GM12878 (cell line): ENCODE measurements at regions not wholly inside any gene's neighbourhood (a gene's known extent, or its start where the extent isn't known, plus 50 kb on each side); places are given as distances from the start of the nearest gene placed in this dataset.

ENCODE experiments used
- ATAC-seq: fragments of 200-7000 bp; cut with Tn5 transposase; 3 replicates; pipeline ENCODE4 v1.9.1; 2020; ENCODE audit warnings: mild to moderate bottlenecking, moderate library complexity
- BruUV-seq: library from RNA; stranded (reverse); fragments of 400-500 nt; replicated peaks from 2 replicates; lab custom pipeline; 2021; lab: Mats Ljungman, UMichigan
- CTCF ChIA-PET: fragments of 300-600 bp; sonication (Branson Sonifier 250); formaldehyde crosslinking; extraction: SDS; loops from one replicate; lab custom pipeline; 2021; ENCODE audit warnings: inconsistent platforms; lab: Yijun Ruan, JAX
- POLR2A ChIA-PET: fragments of 350-600 bp; formaldehyde crosslinking; extraction: SDS; loops from one replicate; lab custom pipeline; 2021; ENCODE audit warnings: inconsistent platforms; lab: Charles Lee
- RAD21 ChIA-PET: fragments of 300-600 bp; sonication (Branson Sonifier 250); formaldehyde crosslinking; loops from one replicate; lab custom pipeline; 2023; ENCODE audit warnings: antibody characterized with exemption; ENCODE audit not compliant: unreplicated experiment; lab: Charles Lee
- SMC1A ChIA-PET: fragments of 300-600 bp; sonication (Branson Sonifier 250); formaldehyde crosslinking; loops from one replicate; lab custom pipeline; 2023; ENCODE audit not compliant: unreplicated experiment, uncharacterized antibody; lab: Charles Lee
- DNase-seq: peaks from one replicate; pipeline ENCODE4 v3.0.0-alpha.2; 2011; ENCODE audit warnings: low read depth, low spot score
- FAIRE-seq: peaks from 3 replicates; lab custom pipeline; 2011; peaks lifted over from hg19 to GRCh38; lab: Jason Lieb, UNC
- H2AFZ ChIP-seq: 2 replicates; pipeline ENCODE4 v1.6.0; 2011; ENCODE audit warnings: low read depth, low read length, control low read depth; ENCODE audit not compliant: control insufficient read depth
- H3K27ac ChIP-seq: 2 replicates; pipeline ENCODE4 v1.5.1; 2011; ENCODE audit warnings: control low read depth; ENCODE audit not compliant: control insufficient read depth, insufficient read depth
- H3K27me3 ChIP-seq, 2 experiments: replicated peaks in 1 of 2; 2 replicates each; pipeline versions ENCODE4 v1.6.0 to v1.6.1; 2011; ENCODE audit warnings: low read length in 1 of 2; ENCODE audit not compliant: control insufficient read depth in 2 of 2, insufficient read depth in 2 of 2
- H3K36me3 ChIP-seq, 2 experiments: 2 replicates each; pipeline ENCODE4 v1.5.1; 2011; ENCODE audit warnings: low read length in 1 of 2; ENCODE audit not compliant: control insufficient read depth in 2 of 2, insufficient read depth in 2 of 2
- H3K4me1 ChIP-seq: 2 replicates; pipeline ENCODE4 v1.6.1; 2011; ENCODE audit warnings: mild to moderate bottlenecking, low read length, moderate library complexity, mixed read lengths; ENCODE audit not compliant: control insufficient read depth, insufficient read depth
- H3K4me2 ChIP-seq: 2 replicates; pipeline ENCODE4 v1.6.0; 2011; ENCODE audit warnings: control low read depth; ENCODE audit not compliant: control insufficient read depth, insufficient read depth
- H3K4me3 ChIP-seq: fragments of 200-600 bp; sonication (generic); 2 replicates; pipeline ENCODE4 v1.5.1; 2016
- H3K79me2 ChIP-seq: 2 replicates; pipeline ENCODE4 v1.6.0; 2011; ENCODE audit warnings: low read length; ENCODE audit not compliant: control insufficient read depth, insufficient read depth
- H3K9ac ChIP-seq: 2 replicates; pipeline ENCODE4 v1.8.0; 2011; ENCODE audit warnings: low read length, control low read depth, mixed read lengths; ENCODE audit not compliant: control insufficient read depth, insufficient read depth
- H3K9me3 ChIP-seq: replicated peaks from 3 replicates; pipeline ENCODE4 v1.5.1; 2011; ENCODE audit warnings: mild to moderate bottlenecking, low read length; ENCODE audit not compliant: control insufficient read depth, insufficient read depth
- H4K20me1 ChIP-seq: 2 replicates; pipeline ENCODE4 v1.6.0; 2011; ENCODE audit not compliant: control insufficient read depth, insufficient read depth
- BHLHE40 ChIP-seq, 2 experiments: fragments of 450-650 bp in 1 of 2; IDR thresholded peaks; 2 replicates each; pipeline ENCODE4 v1.6.1; 2011 to 2017; ENCODE audit warnings: low read depth in 2 of 2, borderline replicate concordance in 1 of 2, improper control_type of control experiment in 1 of 2, low read length in 1 of 2, mild to moderate bottlenecking in 1 of 2
- CBX5 ChIP-seq: sonication (generic); IDR thresholded peaks from 2 replicates; pipeline ENCODE4 v1.6.1; 2016; ENCODE audit warnings: low read depth, moderate library complexity, mild to moderate bottlenecking, inconsistent platforms
- CHD4 ChIP-seq: fragments of 200-600 bp; sonication (generic); IDR thresholded peaks from 2 replicates; pipeline ENCODE4 v1.6.1; 2016; ENCODE audit warnings: mild to moderate bottlenecking
- CREM ChIP-seq: IDR thresholded peaks from 2 replicates; pipeline ENCODE4 v1.6.1; 2014; ENCODE audit warnings: antibody characterized with exemption, low read depth
- ESRRA ChIP-seq: IDR thresholded peaks from 2 replicates; pipeline ENCODE4 v1.6.1; 2012; ENCODE audit warnings: mild to moderate bottlenecking, low read length, improper control_type of control experiment
- FOS ChIP-seq: IDR thresholded peaks from 3 replicates; pipeline ENCODE4 v1.6.1; 2011; ENCODE audit warnings: borderline replicate concordance; ENCODE audit not compliant: insufficient read length; ENCODE audit errors: extremely low read depth
- KAT2A ChIP-seq: conservative IDR thresholded peaks from 2 replicates; pipeline ENCODE4 v1.6.1; 2011; ENCODE audit warnings: low read depth, low read length; ENCODE audit not compliant: control insufficient read depth
- MTA3 ChIP-seq: IDR thresholded peaks from 2 replicates; pipeline ENCODE4 v1.6.1; 2012; ENCODE audit warnings: low read length, inconsistent platforms, borderline replicate concordance
- NFIC ChIP-seq: IDR thresholded peaks from 2 replicates; pipeline ENCODE4 v1.6.1; 2012; ENCODE audit warnings: low read depth, mild to moderate bottlenecking, inconsistent platforms, low read length, moderate library complexity
- NFXL1 ChIP-seq: fragments of 450-650 bp; IDR thresholded peaks from 2 replicates; pipeline ENCODE4 v1.6.1; 2017; ENCODE audit warnings: antibody characterized with exemption, mild to moderate bottlenecking, borderline replicate concordance
- PML ChIP-seq: IDR thresholded peaks from 2 replicates; pipeline ENCODE4 v1.6.1; 2012; ENCODE audit warnings: low read length, inconsistent platforms
- RBBP5 ChIP-seq: fragments of 200-600 bp; sonication (generic); conservative IDR thresholded peaks from 2 replicates; pipeline ENCODE4 v1.6.1; 2016
- RFX5 ChIP-seq: IDR thresholded peaks from 2 replicates; pipeline ENCODE4 v1.6.1; 2011; ENCODE audit warnings: low read depth, low read length, improper control_type of control experiment
- SREBF2 ChIP-seq: IDR thresholded peaks from 2 replicates; pipeline ENCODE4 v1.6.1; 2012; ENCODE audit warnings: mild to moderate bottlenecking, low read length
- ZNF274 ChIP-seq: IDR thresholded peaks from one replicate; pipeline ENCODE4 v1.8.0; 2011; ENCODE audit not compliant: insufficient read length, insufficient read depth
- ZZZ3 ChIP-seq: IDR thresholded peaks from 2 replicates; pipeline ENCODE4 v1.6.1; 2011; ENCODE audit warnings: low read depth; ENCODE audit not compliant: control insufficient read depth, insufficient read length
- WGBS: methylation state at CpG from one replicate; pipeline ENCODE4 v1.1.6; 2016; ENCODE audit warnings: low lambda C conversion rate; ENCODE audit not compliant: insufficient replicate concordance, insufficient coverage; ENCODE audit errors: missing lambda C conversion rate; 5-methylcytosine and 5-hydroxymethylcytosine counted together
- in situ Hi-C: fragments of 300-500 bp; cut with MboI; formaldehyde crosslinking; loops from 9 replicates; pipeline ENCODE4 v1.14.3; 2018; ENCODE audit warnings: mixed read lengths
- intact Hi-C: fragments of 100-400 bp; cut with micrococcal nuclease; formaldehyde crosslinking; loops from one replicate; pipeline ENCODE4 v1.14.2; 2022; ENCODE audit not compliant: unreplicated experiment
- TF ChIP-seq, protein P1 (sequence below): fragments of 450-650 bp; formaldehyde crosslinking; IDR thresholded peaks from 2 replicates; pipeline ENCODE4 v1.4.0; 2022; ENCODE audit warnings: mild to moderate bottlenecking, moderate library complexity
- TF ChIP-seq, protein P2 (sequence below): fragments of 450-650 bp; IDR thresholded peaks from 2 replicates; pipeline ENCODE4 v1.6.1; 2018; ENCODE audit warnings: mild to moderate bottlenecking, low read depth, moderate library complexity; ENCODE audit not compliant: partially characterized antibody
- TF ChIP-seq, protein P3 (sequence below): IDR thresholded peaks from 2 replicates; pipeline ENCODE4 v1.6.1; 2012; ENCODE audit warnings: low read depth, low read length, improper control_type of control experiment

DNA sequence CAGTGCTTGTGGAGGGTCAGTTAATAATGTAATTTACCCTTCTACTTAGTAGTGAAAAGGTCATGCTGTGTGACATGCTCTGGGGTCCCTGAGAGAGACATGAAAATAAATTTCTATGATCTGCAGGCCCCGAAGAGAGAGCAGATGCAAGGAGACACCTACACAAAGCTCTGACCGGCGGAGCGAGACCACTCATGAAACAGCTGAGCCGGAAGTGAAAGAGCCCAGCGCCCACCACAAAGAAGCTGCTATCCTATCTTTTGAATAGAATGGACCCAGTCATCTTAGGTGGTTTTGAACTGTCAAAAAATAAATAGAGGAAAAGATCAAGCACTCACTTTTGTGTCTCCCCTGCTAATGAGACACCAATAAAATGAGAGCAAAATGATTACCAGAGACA is 190.0 kb downstream of the MED10 start:
- H4K20me1 ChIP-seq = no peaks in the 10 kb centered on the region
- BruUV-seq = no TSS peak
- no peaks in the 10 kb centered on the region; the same call in 2 of the 3 replicates for H3K9me3 ChIP-seq
- ATAC-seq (peak; percentile 98), DNase-seq (peak; percentile 55), FAIRE-seq (peak; percentile 71)
- CTCF ChIA-PET = interaction anchor here (0.7 to 3.4 kb wide), 7 partner anchors 11 to 187 kb away, joined by 3 to 10 read pairs (median 4); no protein-coding TSS in a partner anchor
- RAD21 ChIA-PET = interaction anchor here (0.7 to 3.6 kb wide), 11 partner anchors 12 to 296 kb away, joined by 3 to 16 read pairs (median 3); no protein-coding TSS in a partner anchor
- H3K4me2 ChIP-seq = peak overlapping the region; percentile 67
- peak overlapping the region; percentile 37; the same call in 1 of the 2 replicates for H3K4me3 ChIP-seq
- in situ Hi-C loops (loop anchor here (10.0 kb wide), 1 partner anchor 546 kb away; no protein-coding TSS in a partner anchor), intact Hi-C loops (loop anchor here (5.0 kb wide), 1 partner anchor 76 kb away; no protein-coding TSS in a partner anchor)
- SMC1A ChIA-PET = interaction anchor here (0.5 to 3.8 kb wide), 20 partner anchors 10 to 547 kb away, joined by 3 to 19 read pairs (median 3); no protein-coding TSS in a partner anchor
- H3K4me1 ChIP-seq = peaks cover 18% of the 10 kb centered on the region
- H3K9ac ChIP-seq = no peak overlapping the region
- POLR2A ChIA-PET = interaction anchor here (0.7 kb wide), 1 partner anchor 85 kb away, joined by 4 read pairs; no protein-coding TSS in a partner anchor
- H2AFZ ChIP-seq = no peak overlapping the region
- WGBS = 0% methylated on average over 6 of the region's 6 CpGs
- H3K79me2 ChIP-seq = no peaks in the 10 kb centered on the region
- H3K27me3 ChIP-seq = no peaks in the 10 kb centered on the region
- H3K27ac ChIP-seq = peak overlapping the region; percentile 43
- H3K36me3 ChIP-seq = no peaks in the 10 kb centered on the region
- TF ChIP-seq PML = 0 out of 2 replicates have a peak, but pooled peaks have one; percentile 29
- peak; percentile 51 for TF ChIP-seq CREM
- TF ChIP-seq NFXL1 = no peak
- no peak for TF ChIP-seq ZZZ3
- no peak for TF ChIP-seq RFX5
- TF ChIP-seq ESRRA = no peak
- no peak for TF ChIP-seq FOS
- TF ChIP-seq SREBF2 = no peak
- peak; percentile 30 to 52; a peak in 2 of 4 replicates for TF ChIP-seq BHLHE40 (IDR thresholded peaks at IDR 0.05; ENCODE audit: borderline replicate concordance in 1 of 2, low read depth in 2 of 2, low read length in 1 of 2)
- TF ChIP-seq, protein P1, sequence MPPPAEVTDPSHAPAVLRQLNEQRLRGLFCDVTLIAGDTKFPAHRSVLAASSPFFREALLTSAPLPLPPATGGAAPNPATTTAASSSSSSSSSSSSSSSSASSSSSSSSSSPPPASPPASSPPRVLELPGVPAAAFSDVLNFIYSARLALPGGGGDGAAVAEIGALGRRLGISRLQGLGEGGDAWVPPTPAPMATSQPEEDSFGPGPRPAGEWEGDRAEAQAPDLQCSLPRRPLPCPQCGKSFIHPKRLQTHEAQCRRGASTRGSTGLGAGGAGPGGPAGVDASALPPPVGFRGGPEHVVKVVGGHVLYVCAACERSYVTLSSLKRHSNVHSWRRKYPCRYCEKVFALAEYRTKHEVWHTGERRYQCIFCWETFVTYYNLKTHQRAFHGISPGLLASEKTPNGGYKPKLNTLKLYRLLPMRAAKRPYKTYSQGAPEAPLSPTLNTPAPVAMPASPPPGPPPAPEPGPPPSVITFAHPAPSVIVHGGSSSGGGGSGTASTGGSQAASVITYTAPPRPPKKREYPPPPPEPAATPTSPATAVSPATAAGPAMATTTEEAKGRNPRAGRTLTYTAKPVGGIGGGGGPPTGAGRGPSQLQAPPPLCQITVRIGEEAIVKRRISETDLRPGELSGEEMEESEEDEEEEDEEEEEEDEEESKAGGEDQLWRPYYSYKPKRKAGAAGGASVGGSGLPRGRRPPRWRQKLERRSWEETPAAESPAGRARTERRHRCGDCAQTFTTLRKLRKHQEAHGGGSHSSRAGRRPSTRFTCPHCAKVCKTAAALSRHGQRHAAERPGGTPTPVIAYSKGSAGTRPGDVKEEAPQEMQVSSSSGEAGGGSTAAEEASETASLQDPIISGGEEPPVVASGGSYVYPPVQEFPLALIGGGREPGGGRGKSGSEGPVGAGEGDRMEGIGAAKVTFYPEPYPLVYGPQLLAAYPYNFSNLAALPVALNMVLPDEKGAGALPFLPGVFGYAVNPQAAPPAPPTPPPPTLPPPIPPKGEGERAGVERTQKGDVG (CRISPR knock-in tag) = no peak
- TF ChIP-seq, protein P2, sequence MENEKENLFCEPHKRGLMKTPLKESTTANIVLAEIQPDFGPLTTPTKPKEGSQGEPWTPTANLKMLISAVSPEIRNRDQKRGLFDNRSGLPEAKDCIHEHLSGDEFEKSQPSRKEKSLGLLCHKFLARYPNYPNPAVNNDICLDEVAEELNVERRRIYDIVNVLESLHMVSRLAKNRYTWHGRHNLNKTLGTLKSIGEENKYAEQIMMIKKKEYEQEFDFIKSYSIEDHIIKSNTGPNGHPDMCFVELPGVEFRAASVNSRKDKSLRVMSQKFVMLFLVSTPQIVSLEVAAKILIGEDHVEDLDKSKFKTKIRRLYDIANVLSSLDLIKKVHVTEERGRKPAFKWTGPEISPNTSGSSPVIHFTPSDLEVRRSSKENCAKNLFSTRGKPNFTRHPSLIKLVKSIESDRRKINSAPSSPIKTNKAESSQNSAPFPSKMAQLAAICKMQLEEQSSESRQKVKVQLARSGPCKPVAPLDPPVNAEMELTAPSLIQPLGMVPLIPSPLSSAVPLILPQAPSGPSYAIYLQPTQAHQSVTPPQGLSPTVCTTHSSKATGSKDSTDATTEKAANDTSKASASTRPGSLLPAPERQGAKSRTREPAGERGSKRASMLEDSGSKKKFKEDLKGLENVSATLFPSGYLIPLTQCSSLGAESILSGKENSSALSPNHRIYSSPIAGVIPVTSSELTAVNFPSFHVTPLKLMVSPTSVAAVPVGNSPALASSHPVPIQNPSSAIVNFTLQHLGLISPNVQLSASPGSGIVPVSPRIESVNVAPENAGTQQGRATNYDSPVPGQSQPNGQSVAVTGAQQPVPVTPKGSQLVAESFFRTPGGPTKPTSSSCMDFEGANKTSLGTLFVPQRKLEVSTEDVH = no peak
- peak; percentile 84 for TF ChIP-seq NFIC
- no peak for TF ChIP-seq KAT2A
- no peak for TF ChIP-seq ZNF274
- TF ChIP-seq MTA3 = no peak
- no peak for TF ChIP-seq RBBP5
- no peak for TF ChIP-seq CHD4
- TF ChIP-seq, protein P3, sequence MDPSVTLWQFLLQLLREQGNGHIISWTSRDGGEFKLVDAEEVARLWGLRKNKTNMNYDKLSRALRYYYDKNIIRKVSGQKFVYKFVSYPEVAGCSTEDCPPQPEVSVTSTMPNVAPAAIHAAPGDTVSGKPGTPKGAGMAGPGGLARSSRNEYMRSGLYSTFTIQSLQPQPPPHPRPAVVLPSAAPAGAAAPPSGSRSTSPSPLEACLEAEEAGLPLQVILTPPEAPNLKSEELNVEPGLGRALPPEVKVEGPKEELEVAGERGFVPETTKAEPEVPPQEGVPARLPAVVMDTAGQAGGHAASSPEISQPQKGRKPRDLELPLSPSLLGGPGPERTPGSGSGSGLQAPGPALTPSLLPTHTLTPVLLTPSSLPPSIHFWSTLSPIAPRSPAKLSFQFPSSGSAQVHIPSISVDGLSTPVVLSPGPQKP = peak; percentile 63; the same call in 1 of the 2 replicates
- peak; percentile 95 for TF ChIP-seq CBX5
